IPS-15b (cell line): ENCODE measurements at regions not wholly inside any gene's neighbourhood (a gene's known extent, or its start where the extent isn't known, plus 50 kb on each side); places are given as distances from the start of the nearest gene placed in this dataset.

Experiments
- H3K27me3 ChIP-seq: one replicate; pipeline ENCODE4 v1.6.1; 2013; ENCODE audit warnings: low read length; ENCODE audit not compliant: control insufficient read depth, insufficient read depth
- H3K36me3 ChIP-seq: one replicate; pipeline ENCODE4 v1.6.1; 2013; ENCODE audit warnings: low read length; ENCODE audit not compliant: control insufficient read depth, insufficient read depth
- H3K4me1 ChIP-seq: one replicate; pipeline ENCODE4 v1.6.1; 2013; ENCODE audit warnings: mild to moderate bottlenecking, low read length; ENCODE audit not compliant: control insufficient read depth, insufficient read depth
- H3K4me3 ChIP-seq: one replicate; pipeline ENCODE4 v1.5.1; 2013; ENCODE audit warnings: low read depth, low read length
- H3K9ac ChIP-seq: one replicate; pipeline ENCODE4 v1.6.1; 2013; ENCODE audit warnings: low read depth, mild to moderate bottlenecking, low read length
- H3K9me3 ChIP-seq: one replicate; pipeline ENCODE4 v1.6.1; 2013; ENCODE audit warnings: mild to moderate bottlenecking, low read length; ENCODE audit not compliant: control insufficient read depth, insufficient read depth

DNA sequence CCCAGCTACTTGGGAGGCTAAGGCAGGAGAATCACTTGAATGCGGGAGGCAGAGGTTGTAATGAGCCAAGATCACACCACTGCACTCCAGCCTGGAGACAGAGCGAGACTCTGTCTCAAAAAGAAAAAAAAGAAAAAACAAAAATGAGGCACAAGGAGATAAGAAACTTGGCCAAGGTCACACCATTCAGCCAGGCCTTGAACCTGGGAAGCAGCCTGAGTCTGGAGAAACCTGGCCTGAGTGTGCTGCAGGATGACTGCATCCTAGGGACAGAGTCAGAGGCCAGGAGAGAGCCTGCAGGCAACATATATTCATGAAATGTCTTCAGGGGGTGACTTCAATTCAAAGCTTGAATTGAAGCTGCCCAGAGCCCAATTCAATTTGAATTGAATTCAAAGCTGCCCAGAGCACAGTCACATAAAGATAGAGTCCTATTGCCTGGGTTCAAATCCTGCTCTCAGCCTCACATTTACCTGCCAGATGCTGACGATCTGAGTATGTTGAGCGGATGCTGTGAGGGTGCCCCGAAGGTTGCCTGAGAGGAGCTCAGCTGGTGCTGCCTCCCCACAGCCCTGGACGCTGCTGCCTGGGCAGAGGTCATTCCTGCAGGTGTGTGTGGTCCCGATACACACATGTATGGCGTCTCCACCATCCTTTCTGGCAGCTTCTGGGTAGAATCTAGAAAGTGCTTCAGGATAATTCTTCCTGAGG is 307.7 kb downstream of the AJAP1 start:
- H3K9me3 ChIP-seq: no peaks in the 10 kb centered on the region

DNA sequence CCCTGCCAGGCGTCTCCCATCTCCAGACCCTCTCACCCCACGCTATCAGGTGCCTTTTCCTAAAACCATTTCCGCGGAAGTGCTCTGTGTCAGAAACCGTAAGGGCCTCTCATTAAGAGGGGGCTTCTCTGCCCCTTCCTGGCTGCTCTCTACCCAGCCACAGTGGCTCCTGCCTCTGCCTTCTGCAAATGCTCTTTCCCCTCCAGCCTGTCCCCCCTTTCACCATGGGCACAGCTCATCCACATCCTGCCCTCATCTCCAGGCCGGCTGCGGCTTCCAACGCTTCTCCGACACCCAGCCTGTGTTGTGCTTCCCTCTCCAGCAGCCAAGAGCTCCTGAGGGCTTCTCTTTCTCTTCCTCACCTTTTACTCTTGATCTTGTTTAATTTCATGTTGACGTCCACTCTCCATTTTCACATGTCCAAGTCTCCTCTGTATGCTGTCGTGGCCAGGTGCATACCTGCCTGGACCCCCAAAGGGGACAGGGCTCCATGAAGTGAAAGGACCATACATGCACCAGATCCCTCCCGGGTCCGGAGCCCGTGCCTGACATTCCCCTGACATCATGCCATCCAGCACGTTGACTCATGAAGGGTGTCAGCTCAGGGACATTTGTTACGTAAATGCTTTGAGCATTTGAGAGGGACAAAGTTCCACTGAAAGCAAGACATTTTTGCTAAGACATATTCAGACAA is 306.5 kb downstream of the AJAP1 start:
- H3K36me3 ChIP-seq: no peaks in the 10 kb centered on the region
- H3K4me3 ChIP-seq: no peak overlapping the region
- no peak overlapping the region for H3K9ac ChIP-seq
- no peaks in the 10 kb centered on the region for H3K9me3 ChIP-seq
- H3K4me1 ChIP-seq: peaks cover 6% of the 10 kb centered on the region
- H3K27me3 ChIP-seq: no peaks in the 10 kb centered on the region

More for the DNA sequence above, 307.7 kb downstream of the AJAP1 start:
- H3K9ac ChIP-seq: no peak overlapping the region
- no peak overlapping the region for H3K4me3 ChIP-seq
- no peaks in the 10 kb centered on the region for H3K36me3 ChIP-seq
- H3K4me1 ChIP-seq: peaks cover 6% of the 10 kb centered on the region
- H3K27me3 ChIP-seq: no peaks in the 10 kb centered on the region

GRCh38 chr1:4960336-4960735 is 305.9 kb downstream of the AJAP1 start:
- Histone ChIP-seq H3K4me3 (no peak overlapping the region), H3K9me3 (no peaks in the 10 kb centered on the region), H3K36me3 (no peaks in the 10 kb centered on the region), H3K9ac (no peak overlapping the region), H3K27me3 (no peaks in the 10 kb centered on the region), H3K4me1 (peaks cover 3% of the 10 kb centered on the region)

GRCh38 chr1:4959216-4959615 is 304.8 kb downstream of the AJAP1 start:
- no peaks in the 10 kb centered on the region for H3K9me3 ChIP-seq
- no peaks in the 10 kb centered on the region for H3K36me3 ChIP-seq
- peaks cover 2% of the 10 kb centered on the region for H3K4me1 ChIP-seq
- no peak overlapping the region for H3K9ac ChIP-seq
- no peaks in the 10 kb centered on the region for H3K27me3 ChIP-seq
- H3K4me3 ChIP-seq: no peak overlapping the region

GRCh38 chr1:4957027-4957426 is 302.6 kb downstream of the AJAP1 start:
- no peaks in the 10 kb centered on the region for H3K27me3 ChIP-seq

DNA sequence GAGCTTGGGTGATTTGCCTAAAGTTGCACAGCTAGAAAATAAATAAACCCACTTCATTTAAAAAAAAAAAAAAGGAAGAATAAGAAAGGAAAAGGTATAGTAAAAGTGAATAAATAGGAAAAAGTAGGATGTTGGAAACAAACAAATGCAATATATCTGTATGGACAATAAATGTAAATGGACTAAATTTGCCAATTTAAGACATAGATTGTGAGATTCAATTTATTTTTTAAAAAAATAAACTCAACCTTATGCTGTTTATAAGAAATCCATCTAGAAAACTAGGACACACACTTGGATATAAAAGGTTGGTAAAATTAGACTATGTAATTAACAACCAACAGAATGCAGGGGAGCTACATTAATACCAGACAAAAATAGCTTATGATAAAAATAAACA is 300.0 kb downstream of the AJAP1 start:
- no peaks in the 10 kb centered on the region for H3K9me3 ChIP-seq
- H3K36me3 ChIP-seq: no peaks in the 10 kb centered on the region
- H3K27me3 ChIP-seq: no peaks in the 10 kb centered on the region
- H3K4me3 ChIP-seq: no peak overlapping the region
- no peaks in the 10 kb centered on the region for H3K4me1 ChIP-seq
- H3K9ac ChIP-seq: no peak overlapping the region

More at GRCh38 chr1:4957027-4957426, 302.6 kb downstream of the AJAP1 start:
- Histone ChIP-seq H3K4me1 (peaks cover 2% of the 10 kb centered on the region), H3K4me3 (no peak overlapping the region), H3K9ac (no peak overlapping the region), H3K36me3 (no peaks in the 10 kb centered on the region), H3K9me3 (no peaks in the 10 kb centered on the region)

DNA sequence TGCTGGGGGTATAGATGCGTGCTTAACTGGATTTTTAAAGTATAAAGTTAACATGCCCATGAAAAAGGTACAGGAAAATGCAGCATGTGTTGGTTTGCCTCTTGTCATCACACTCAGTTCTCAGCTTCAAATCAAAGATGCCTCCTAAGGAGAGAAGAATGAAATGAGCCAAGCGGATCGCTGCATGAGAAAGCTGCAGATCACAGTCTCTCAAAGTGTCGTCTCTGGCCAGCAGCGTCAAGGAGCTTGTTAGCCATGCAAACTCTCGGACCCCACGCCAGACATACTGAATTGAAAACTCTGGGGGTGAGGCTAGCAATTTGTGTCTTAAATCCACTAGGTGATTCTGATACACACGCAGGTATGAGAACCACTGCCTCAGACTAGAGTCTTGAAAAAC is 297.2 kb downstream of the AJAP1 start:
- H3K9me3 ChIP-seq: no peaks in the 10 kb centered on the region
- H3K4me1 ChIP-seq: no peaks in the 10 kb centered on the region
- H3K9ac ChIP-seq: no peak overlapping the region
- no peak overlapping the region for H3K4me3 ChIP-seq
- H3K27me3 ChIP-seq: no peaks in the 10 kb centered on the region
- no peaks in the 10 kb centered on the region for H3K36me3 ChIP-seq

DNA sequence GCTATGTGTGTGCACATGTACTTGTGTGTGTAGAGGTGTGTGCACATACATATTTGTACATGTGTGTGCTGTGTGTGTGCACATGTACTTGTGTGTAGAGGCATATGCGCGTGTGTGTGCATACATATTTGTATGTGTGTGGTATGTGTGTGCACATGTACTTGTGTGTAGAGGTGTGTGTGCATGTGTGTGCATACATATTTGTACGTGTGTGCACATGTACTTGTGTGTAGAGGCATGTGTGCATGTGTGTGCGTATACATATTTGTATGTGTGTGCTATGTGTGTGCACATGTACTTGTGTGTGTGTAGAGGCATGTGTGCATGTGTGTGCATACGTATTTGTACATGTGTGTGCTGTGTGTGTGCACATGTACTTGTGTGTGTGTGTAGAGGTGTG is 291.9 kb downstream of the AJAP1 start:
- H3K4me1 ChIP-seq: no peaks in the 10 kb centered on the region
- H3K4me3 ChIP-seq: no peak overlapping the region
- H3K27me3 ChIP-seq: no peaks in the 10 kb centered on the region
- H3K36me3 ChIP-seq: no peaks in the 10 kb centered on the region
- H3K9ac ChIP-seq: no peak overlapping the region
- no peaks in the 10 kb centered on the region for H3K9me3 ChIP-seq

- no peak overlapping the region for H3K4me3 ChIP-seq
- no peak overlapping the region for H3K9ac ChIP-seq
- H3K9me3 ChIP-seq: no peaks in the 10 kb centered on the region
- no peaks in the 10 kb centered on the region for H3K27me3 ChIP-seq
- H3K4me1 ChIP-seq: no peaks in the 10 kb centered on the region
- no peaks in the 10 kb centered on the region for H3K36me3 ChIP-seq
Observed at GRCh38 chr1:4944911-4945310, 290.5 kb downstream of the AJAP1 start.

- Histone ChIP-seq H3K9me3 (no peaks in the 10 kb centered on the region), H3K4me1 (no peaks in the 10 kb centered on the region), H3K4me3 (no peak overlapping the region), H3K36me3 (no peaks in the 10 kb centered on the region), H3K27me3 (no peaks in the 10 kb centered on the region), H3K9ac (no peak overlapping the region)
Observed at GRCh38 chr1:4944072-4944471, 289.7 kb downstream of the AJAP1 start.

GRCh38 chr1:4939266-4939665 is 284.9 kb downstream of the AJAP1 start:
- H3K4me1 ChIP-seq: no peaks in the 10 kb centered on the region
- no peaks in the 10 kb centered on the region for H3K36me3 ChIP-seq
- no peaks in the 10 kb centered on the region for H3K27me3 ChIP-seq
- H3K9me3 ChIP-seq: no peaks in the 10 kb centered on the region
- no peak overlapping the region for H3K9ac ChIP-seq
- H3K4me3 ChIP-seq: no peak overlapping the region

- no peaks in the 10 kb centered on the region for H3K27me3 ChIP-seq
- peaks cover 2% of the 10 kb centered on the region for H3K4me1 ChIP-seq
- H3K9me3 ChIP-seq: no peaks in the 10 kb centered on the region
- no peak overlapping the region for H3K4me3 ChIP-seq
- H3K36me3 ChIP-seq: no peaks in the 10 kb centered on the region
- no peak overlapping the region for H3K9ac ChIP-seq
Observed at GRCh38 chr1:4937876-4938534, 283.6 kb downstream of the AJAP1 start.
